Ovary (tissue), 3 donors: ENCODE measurements at regions not wholly inside any gene's neighbourhood (a gene's known extent, or its start where the extent isn't known, plus 50 kb on each side); places are given as distances from the start of the nearest gene placed in this dataset.

Experiments
- EP300 ChIP-seq: sonication (generic); formaldehyde crosslinking; IDR thresholded peaks from one replicate; pipeline ENCODE4 v1.6.1; 2017; ENCODE audit warnings: antibody characterized with exemption
- POLR2A ChIP-seq: fragments of 450-650 bp; IDR thresholded peaks from one replicate; pipeline ENCODE4 v1.6.1; 2017; ENCODE audit warnings: antibody characterized with exemption, mild to moderate bottlenecking, moderate library complexity
- TF ChIP-seq, protein P1 (sequence below), 3 donors: fragments of 450-650 bp in 2 of 3; fragments of 200-600 bp in 1 of 3; IDR thresholded peaks; one replicate each; pipeline versions ENCODE4 v1.5.1 to v1.8.0; 2016 to 2022; ENCODE audit warnings: antibody characterized with exemption in 3 of 3, mild to moderate bottlenecking in 1 of 3
- donor health status: DM: no; HTN: no; CAD: no.

- TF ChIP-seq EP300 = no peak
- TF ChIP-seq, protein P1, sequence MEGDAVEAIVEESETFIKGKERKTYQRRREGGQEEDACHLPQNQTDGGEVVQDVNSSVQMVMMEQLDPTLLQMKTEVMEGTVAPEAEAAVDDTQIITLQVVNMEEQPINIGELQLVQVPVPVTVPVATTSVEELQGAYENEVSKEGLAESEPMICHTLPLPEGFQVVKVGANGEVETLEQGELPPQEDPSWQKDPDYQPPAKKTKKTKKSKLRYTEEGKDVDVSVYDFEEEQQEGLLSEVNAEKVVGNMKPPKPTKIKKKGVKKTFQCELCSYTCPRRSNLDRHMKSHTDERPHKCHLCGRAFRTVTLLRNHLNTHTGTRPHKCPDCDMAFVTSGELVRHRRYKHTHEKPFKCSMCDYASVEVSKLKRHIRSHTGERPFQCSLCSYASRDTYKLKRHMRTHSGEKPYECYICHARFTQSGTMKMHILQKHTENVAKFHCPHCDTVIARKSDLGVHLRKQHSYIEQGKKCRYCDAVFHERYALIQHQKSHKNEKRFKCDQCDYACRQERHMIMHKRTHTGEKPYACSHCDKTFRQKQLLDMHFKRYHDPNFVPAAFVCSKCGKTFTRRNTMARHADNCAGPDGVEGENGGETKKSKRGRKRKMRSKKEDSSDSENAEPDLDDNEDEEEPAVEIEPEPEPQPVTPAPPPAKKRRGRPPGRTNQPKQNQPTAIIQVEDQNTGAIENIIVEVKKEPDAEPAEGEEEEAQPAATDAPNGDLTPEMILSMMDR (IDR thresholded peaks at IDR 0.05) = no peak
- TF ChIP-seq POLR2A = no peak
Measured at GRCh38 chr6:150531957-150532356, 67.7 kb upstream of the PLEKHG1 start.
